Naive thymus-derived CD8-positive, alpha-beta T cell (primary cell): ENCODE measurements at regions not wholly inside any gene's neighbourhood (a gene's known extent, or its start where the extent isn't known, plus 50 kb on each side); places are given as distances from the start of the nearest gene placed in this dataset.

Experiments
- ATAC-seq, 2 donors: fragments of 150-1000 bp; cut with Tn5 transposase in 1 of 2; sonication (Bioruptor Pico), chemical (Tn5 transposase) in 1 of 2; 1 replicate in 1 of 2; 2 replicates in 1 of 2; pipeline ENCODE4 v1.10.0; 2021; ENCODE audit warnings: mild to moderate bottlenecking in 2 of 2, moderate library complexity in 2 of 2
- POLR2A ChIA-PET: fragments of 350-600 bp; sonication (Branson Sonifier 250); formaldehyde crosslinking; loops from one replicate; lab custom pipeline; 2021; ENCODE audit warnings: antibody characterized with exemption; lab: Charles Lee
- DNase-seq, 10 donors: peaks; one replicate each; pipeline versions ENCODE4 v3.0.0 to v3.0.0-alpha.2; 2020 to 2022
- H3K27ac Mint-ChIP-seq, 10 donors: one replicate each; pipeline ENCODE4 v1.8.0; 2020 to 2022; ENCODE audit warnings: mild to moderate bottlenecking in 10 of 10, mixed read lengths in 10 of 10, moderate library complexity in 4 of 10, inconsistent platforms in 1 of 10
- H3K27me3 Mint-ChIP-seq, 5 donors: one replicate each; pipeline ENCODE4 v1.8.0; 2021 to 2022; ENCODE audit warnings: mixed read lengths in 5 of 5
- H3K36me3 Mint-ChIP-seq, 3 donors: one replicate each; pipeline ENCODE4 v1.8.0; 2020 to 2022; ENCODE audit warnings: mixed read lengths in 3 of 3, mild to moderate bottlenecking in 2 of 3, inconsistent platforms in 1 of 3
- H3K4me1 Mint-ChIP-seq, 4 donors: one replicate each; pipeline ENCODE4 v1.8.0; 2021 to 2022; ENCODE audit warnings: mixed read lengths in 4 of 4
- H3K4me3 Mint-ChIP-seq, 10 donors: one replicate each; pipeline ENCODE4 v1.8.0; 2020 to 2022; ENCODE audit warnings: mild to moderate bottlenecking in 10 of 10, mixed read lengths in 10 of 10, moderate library complexity in 6 of 10, inconsistent platforms in 1 of 10
- H3K9me3 Mint-ChIP-seq, 9 donors: one replicate each; pipeline ENCODE4 v1.8.0; 2020 to 2022; ENCODE audit warnings: mixed read lengths in 9 of 9, mild to moderate bottlenecking in 3 of 9, inconsistent platforms in 1 of 9, moderate library complexity in 1 of 9

DNA sequence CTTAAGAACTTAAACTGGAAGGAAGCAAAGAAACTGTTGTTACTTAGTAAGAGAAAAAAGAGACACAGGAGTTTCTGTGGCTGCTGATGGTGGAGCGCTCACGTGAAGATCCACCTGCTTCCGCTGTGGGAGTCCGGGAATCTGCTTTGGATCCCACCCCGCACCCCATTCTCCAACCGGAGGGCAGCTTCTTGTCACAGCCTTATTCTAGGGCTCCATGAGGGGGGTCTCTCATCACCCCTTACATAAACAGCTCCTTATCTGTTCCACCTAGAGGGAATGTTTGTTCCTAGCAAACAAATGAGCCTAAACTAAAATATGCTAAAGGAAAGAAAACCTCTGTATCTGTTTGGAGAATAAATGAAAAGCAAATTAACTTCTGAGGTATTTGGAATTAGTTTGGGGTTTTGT is 280.5 kb downstream of the QKI start:
- Mint-ChIP-seq H3K27me3 (peaks cover 8 to 48% (median 28%) of the 10 kb centered on the region in 5 donors), H3K27ac (no peak overlapping the region), H3K4me3 (no peak overlapping the region), H3K4me1 (peaks cover 0 to 3% (median 0%) of the 10 kb centered on the region in 4 donors), H3K9me3 (no peaks in the 10 kb centered on the region), H3K36me3 (no peaks in the 10 kb centered on the region)
- DNase-seq, result no peak
- POLR2A ChIA-PET, result no interaction called here
- ATAC-seq, result no peak

DNA sequence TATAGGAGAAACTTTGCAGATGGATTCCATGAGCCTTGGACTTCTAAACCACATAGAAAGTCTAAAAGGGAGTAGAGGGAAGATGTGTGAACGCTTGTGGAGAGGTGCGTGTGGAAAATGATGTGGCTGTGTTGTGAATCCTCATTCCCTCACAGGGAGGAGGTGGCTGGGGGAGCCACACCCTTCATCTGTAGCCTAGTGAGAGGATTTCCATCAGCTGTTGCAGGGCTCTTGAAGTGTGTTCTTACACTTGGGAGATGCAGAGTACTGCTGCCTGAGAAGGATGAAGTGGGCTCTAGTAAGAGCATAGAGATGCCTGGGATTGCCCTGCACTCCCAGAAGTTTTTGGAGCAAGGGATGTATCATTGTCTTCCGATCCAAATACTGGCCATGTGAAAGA is 279.6 kb downstream of the QKI start:
- POLR2A ChIA-PET, result no interaction called here
- H3K27ac Mint-ChIP-seq, result no peak overlapping the region
- ATAC-seq (no peak), DNase-seq (no peak)
- H3K4me1 Mint-ChIP-seq, result peaks cover 0 to 3% (median 0%) of the 10 kb centered on the region in 4 donors
- H3K36me3 Mint-ChIP-seq, result no peaks in the 10 kb centered on the region
- H3K27me3 Mint-ChIP-seq, result peaks cover 8 to 45% (median 22%) of the 10 kb centered on the region in 5 donors
- H3K4me3 Mint-ChIP-seq, result no peak overlapping the region
- H3K9me3 Mint-ChIP-seq, result no peaks in the 10 kb centered on the region

DNA sequence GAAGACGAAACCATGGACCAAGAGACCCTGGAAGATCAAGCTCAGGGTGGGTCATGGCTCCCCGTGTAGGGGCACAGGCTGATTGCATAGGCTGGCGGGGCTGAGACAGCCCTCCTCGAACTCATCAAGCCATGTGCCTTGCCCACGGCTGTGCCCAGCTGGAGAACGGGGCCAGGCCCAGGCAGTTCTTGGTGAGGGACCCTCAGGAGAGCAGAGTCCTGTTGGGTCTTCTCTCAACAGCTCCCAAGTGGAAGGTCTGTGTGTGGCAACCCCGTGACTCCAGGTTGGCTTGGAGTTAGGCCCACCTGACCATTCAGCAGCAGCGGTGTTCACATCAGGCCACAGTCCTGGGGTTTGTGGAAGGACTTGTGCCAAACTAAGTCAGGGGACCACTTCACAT is 276.5 kb downstream of the QKI start:
- Mint-ChIP-seq H3K36me3 (no peaks in the 10 kb centered on the region), H3K27ac (no peak overlapping the region), H3K9me3 (no peaks in the 10 kb centered on the region), H3K4me3 (no peak overlapping the region), H3K4me1 (no peaks in the 10 kb centered on the region), H3K27me3 (peaks cover 7 to 41% (median 19%) of the 10 kb centered on the region in 5 donors)
- ATAC-seq (no peak), DNase-seq (no peak)
- POLR2A ChIA-PET, result no interaction called here

DNA sequence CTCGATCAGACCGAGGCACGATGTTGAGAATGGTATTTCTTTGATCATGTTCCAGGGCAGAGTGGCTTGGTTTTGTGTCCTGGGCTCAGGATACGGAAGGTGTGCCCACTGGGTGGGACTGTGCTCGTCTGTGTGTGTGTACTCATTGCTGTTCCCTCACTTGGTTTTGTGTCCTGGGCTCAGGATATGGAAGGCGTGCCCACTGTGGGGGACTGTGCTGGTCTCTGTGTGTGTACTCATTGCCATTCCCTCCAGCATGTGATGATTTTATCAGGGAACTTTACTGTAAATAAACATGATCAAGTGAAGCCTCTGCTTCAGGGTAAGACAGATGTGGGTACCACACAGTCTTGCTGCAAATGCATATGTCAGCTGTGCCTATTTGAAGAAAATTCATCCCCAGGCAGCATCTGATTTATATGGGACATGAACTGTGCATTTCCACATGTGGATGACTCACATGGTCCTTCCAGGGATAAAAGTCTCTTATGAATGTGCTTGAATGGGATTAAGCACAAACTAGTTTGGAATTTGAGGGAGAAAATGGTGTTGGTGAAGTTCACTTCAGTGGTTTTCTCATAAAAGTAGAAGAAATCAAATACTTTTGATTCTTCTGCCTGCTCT is 274.3 kb downstream of the QKI start:
- H3K36me3 Mint-ChIP-seq, result peaks cover 0 to 2% (median 0%) of the 10 kb centered on the region in 3 donors
- ATAC-seq, result no peak
- no peak overlapping the region for H3K4me3 Mint-ChIP-seq
- POLR2A ChIA-PET, result no interaction called here
- H3K27me3 Mint-ChIP-seq, result peaks cover 8 to 42% (median 12%) of the 10 kb centered on the region in 5 donors
- peaks cover 0 to 5% (median 2%) of the 10 kb centered on the region in 9 donors for H3K9me3 Mint-ChIP-seq
- DNase-seq, result no peak
- H3K27ac Mint-ChIP-seq, result peak overlapping the region in 1 of 10 donors; percentile 25
- peaks cover 0 to 9% (median 0%) of the 10 kb centered on the region in 4 donors for H3K4me1 Mint-ChIP-seq

DNA sequence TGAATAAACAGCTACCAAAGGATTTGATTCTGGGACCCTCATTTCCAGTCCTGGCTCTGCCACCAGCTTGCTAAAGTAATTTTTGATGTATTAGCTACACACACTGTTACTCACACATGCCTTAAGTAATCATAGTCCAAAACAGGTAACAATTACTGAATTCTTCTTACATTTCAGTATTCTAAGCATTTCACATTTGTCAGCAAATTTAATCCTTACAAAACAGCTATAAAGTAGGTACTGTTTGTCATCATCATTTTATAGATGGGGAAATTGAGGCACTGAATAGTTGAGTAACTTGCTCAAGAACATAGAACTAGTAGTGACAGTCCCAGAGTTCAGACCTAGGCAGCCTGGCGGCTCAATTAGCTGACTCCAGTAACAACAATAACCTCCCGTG is 272.6 kb downstream of the QKI start:
- Mint-ChIP-seq H3K27ac (no peak overlapping the region), H3K36me3 (peaks cover 0 to 4% (median 0%) of the 10 kb centered on the region in 3 donors), H3K9me3 (peaks cover 3 to 15% (median 6%) of the 10 kb centered on the region in 9 donors), H3K27me3 (peaks cover 8 to 40% (median 16%) of the 10 kb centered on the region in 5 donors), H3K4me1 (peaks cover 0 to 9% (median 0%) of the 10 kb centered on the region in 4 donors), H3K4me3 (no peak overlapping the region)
- POLR2A ChIA-PET, result no interaction called here
- ATAC-seq (no peak), DNase-seq (no peak)

DNA sequence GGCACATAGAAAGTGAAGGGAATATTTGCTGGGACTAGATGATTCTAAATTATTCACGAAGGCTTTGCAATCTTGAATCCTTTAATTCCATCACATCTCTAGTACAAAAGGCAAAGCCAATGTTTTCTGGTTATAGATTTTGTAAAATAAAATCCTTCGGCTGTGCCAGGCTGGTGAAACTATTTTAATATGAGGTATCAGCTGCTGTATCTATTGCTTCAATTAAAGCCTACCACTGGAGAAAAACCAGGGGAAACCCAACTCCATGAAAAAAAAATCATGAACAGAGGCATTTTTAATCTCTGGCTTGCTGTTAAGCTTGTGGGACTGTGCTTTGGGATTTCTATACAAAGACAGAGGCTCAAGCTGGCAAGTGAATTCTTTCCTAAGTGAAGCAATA is 271.8 kb downstream of the QKI start:
- no peak for ATAC-seq
- Mint-ChIP-seq H3K4me3 (no peak overlapping the region), H3K36me3 (peaks cover 0 to 4% (median 0%) of the 10 kb centered on the region in 3 donors), H3K27me3 (peaks cover 8 to 40% (median 16%) of the 10 kb centered on the region in 5 donors), H3K27ac (no peak overlapping the region), H3K9me3 (peaks cover 3 to 15% (median 6%) of the 10 kb centered on the region in 9 donors), H3K4me1 (peaks cover 0 to 9% (median 0%) of the 10 kb centered on the region in 4 donors)
- POLR2A ChIA-PET, result no interaction called here
- no peak for DNase-seq

DNA sequence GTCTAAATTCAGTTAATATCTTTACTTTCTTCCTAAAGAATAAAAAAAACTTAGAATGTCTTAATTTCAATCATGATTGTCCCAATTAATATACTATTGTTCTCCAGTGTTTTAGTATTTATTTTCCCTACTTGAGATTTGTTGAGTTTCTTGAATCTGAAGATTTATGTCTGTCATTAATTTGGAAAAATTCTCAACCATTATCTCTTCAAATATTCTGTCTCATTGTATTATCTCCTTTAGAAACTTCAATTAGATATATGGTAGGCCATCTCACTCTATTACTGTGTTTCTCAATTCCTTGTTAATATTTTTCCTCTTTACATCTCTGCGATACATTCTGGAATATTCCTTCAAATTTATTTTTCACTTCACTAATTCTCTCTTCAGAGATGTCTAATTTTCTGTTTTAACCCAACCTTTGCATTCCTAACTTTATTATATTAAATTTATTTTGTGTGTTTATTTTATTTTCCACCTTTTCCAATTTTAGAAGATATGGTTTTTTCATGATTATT is 268.6 kb downstream of the QKI start:
- no peak overlapping the region for H3K27ac Mint-ChIP-seq
- no peak overlapping the region for H3K4me3 Mint-ChIP-seq
- no peak for ATAC-seq

DNA sequence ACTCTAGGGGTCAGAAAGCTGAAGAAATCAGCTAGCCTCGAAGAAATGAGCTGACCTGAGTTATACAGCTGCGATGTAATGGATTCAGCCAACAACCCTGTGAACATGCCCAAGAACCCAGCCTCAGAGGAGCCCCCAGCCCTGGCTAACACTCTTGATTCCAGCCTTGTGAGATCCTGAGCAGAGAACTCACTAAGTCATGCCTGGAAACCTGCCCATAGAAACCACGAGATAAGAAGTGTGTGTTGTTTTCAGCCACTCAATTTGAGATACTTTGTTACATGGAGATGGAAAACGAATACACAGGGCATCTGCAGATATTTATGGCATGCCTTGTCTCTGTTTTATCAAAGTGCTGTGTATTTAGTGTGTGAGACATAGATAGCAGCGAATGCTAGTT is 265.2 kb downstream of the QKI start:
- no peak overlapping the region for H3K27ac Mint-ChIP-seq
- peaks cover 0 to 7% (median under 1%) of the 10 kb centered on the region in 4 donors for H3K4me1 Mint-ChIP-seq
- DNase-seq, result no peak
- no peak for ATAC-seq
- no peak overlapping the region for H3K4me3 Mint-ChIP-seq
- POLR2A ChIA-PET, result no interaction called here
- H3K27me3 Mint-ChIP-seq, result peaks cover 0 to 20% (median 14%) of the 10 kb centered on the region in 5 donors
- H3K9me3 Mint-ChIP-seq, result peaks cover 3 to 15% (median 6%) of the 10 kb centered on the region in 9 donors
- H3K36me3 Mint-ChIP-seq, result peaks cover 0 to 4% (median 0%) of the 10 kb centered on the region in 3 donors

More for the DNA sequence above, 268.6 kb downstream of the QKI start:
- Mint-ChIP-seq H3K36me3 (peaks cover 0 to 4% (median 0%) of the 10 kb centered on the region in 3 donors), H3K4me1 (peaks cover 0 to 10% (median 0%) of the 10 kb centered on the region in 4 donors), H3K27me3 (peaks cover 3 to 31% (median 20%) of the 10 kb centered on the region in 5 donors), H3K9me3 (peaks cover 3 to 15% (median 6%) of the 10 kb centered on the region in 9 donors)
- POLR2A ChIA-PET, result no interaction called here
- DNase-seq, result no peak

DNA sequence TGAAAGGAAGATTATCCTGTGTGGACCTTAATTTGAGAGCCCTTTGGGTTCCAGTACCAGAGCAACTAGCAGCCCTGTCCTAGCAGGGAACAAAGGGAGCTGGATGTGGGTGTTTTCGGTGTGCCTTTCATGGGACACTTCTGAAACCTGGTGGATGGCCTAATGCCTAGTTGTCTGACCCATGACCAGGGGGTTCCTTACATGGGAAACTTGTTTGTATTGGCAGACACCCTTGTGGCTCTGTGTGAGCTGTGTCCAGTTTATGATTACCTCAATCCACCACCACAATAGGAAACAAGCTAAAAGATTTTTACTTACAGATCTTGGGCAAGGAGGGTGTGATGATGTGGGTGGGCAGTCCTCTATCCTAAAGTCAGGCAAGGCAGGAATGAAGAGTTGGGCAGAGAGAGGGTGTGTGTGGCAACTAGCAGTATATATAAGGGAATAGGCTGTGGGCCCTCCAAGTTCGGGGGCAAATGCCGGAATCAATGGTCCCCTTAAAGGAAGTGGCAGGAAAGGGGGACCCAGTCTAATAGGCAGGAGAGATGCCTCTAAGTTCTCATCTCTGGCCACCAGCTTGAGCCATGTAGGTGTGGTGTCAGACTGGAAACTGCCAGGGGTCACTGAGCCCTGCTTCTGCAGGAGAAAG is 264.6 kb downstream of the QKI start:
- POLR2A ChIA-PET, result no interaction called here
- DNase-seq, result no peak
- Mint-ChIP-seq H3K4me3 (no peak overlapping the region), H3K27me3 (peaks cover 3 to 20% (median 13%) of the 10 kb centered on the region in 5 donors), H3K9me3 (peaks cover 3 to 15% (median 6%) of the 10 kb centered on the region in 9 donors), H3K4me1 (peaks cover 0 to 1% (median under 1%) of the 10 kb centered on the region in 4 donors), H3K36me3 (peaks cover 0 to 4% (median 0%) of the 10 kb centered on the region in 3 donors), H3K27ac (no peak overlapping the region)
- ATAC-seq, result no peak

DNA sequence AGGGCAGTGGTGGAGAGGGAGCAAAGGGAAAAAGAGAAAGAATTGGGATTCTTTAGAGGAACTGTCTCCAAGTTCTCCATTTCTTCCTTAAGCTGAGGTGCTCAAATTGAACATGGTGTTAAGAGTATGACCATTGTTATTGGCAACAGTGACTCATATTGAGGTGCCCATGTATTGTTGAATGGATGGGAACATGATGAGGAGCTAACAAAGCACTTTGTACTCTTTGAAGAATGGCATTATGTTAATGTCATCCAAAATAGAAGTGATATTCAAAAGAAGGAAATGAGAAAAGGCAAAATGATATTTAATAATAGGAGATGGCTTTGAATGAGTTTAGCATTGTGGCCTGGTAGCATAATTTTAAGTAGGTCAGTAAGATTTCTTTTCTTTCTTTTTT is 261.1 kb downstream of the QKI start:
- POLR2A ChIA-PET, result no interaction called here
- Mint-ChIP-seq H3K4me3 (no peak overlapping the region), H3K4me1 (peaks cover 0 to 3% (median under 1%) of the 10 kb centered on the region in 4 donors), H3K27me3 (peaks cover 3 to 13% (median 7%) of the 10 kb centered on the region in 5 donors), H3K36me3 (no peaks in the 10 kb centered on the region), H3K27ac (no peak overlapping the region), H3K9me3 (no peaks in the 10 kb centered on the region)
- ATAC-seq (no peak), DNase-seq (no peak)

DNA sequence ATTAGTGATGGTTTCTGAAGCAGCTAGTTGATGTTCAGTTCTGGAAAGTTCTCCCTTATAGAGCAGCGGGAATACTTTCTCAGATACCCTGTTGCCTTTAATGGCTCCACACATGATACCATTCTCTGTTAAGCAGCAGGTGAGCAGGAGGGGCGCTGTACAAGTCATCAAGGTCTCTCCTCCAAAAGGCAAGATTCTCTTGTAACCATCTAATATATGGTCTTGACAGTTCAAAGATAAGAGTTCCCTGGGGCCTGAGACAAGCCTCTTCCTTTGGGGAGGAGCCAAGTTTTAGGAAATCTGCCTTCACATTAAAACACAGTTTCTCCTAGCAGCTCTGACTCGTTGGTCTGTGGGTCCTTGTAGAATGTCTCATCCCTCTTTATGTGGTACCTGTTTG is 258.2 kb downstream of the QKI start:
- POLR2A ChIA-PET, result no interaction called here
- Mint-ChIP-seq H3K36me3 (no peaks in the 10 kb centered on the region), H3K4me1 (peaks cover 2 to 24% (median 4%) of the 10 kb centered on the region in 4 donors), H3K27me3 (peaks cover 2 to 13% (median 3%) of the 10 kb centered on the region in 5 donors), H3K9me3 (no peaks in the 10 kb centered on the region), H3K4me3 (no peak overlapping the region), H3K27ac (no peak overlapping the region)
- DNase-seq (no peak), ATAC-seq (no peak)

DNA sequence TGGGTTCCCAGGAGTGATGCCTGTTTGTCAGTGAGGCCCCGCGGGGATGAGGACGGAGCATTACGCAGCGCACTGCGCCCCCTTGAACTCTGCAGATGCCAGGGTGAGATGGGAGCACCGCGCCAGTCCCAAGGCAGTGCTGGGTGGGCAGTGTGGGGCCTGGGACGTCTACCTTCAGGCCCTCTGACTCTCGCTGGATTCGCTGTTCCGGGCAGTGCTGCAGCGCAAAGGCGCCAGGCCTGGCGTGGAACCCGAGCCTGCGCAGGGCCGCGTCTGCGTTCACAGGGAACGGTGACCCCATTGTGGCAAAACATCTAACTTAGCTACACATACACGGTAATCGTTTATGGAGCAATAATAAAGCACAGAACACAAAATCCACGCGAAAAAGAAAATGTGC is 257.3 kb downstream of the QKI start:
- Mint-ChIP-seq H3K4me3 (no peak overlapping the region), H3K36me3 (no peaks in the 10 kb centered on the region), H3K9me3 (no peaks in the 10 kb centered on the region), H3K4me1 (peaks cover 9 to 33% (median 12%) of the 10 kb centered on the region in 4 donors), H3K27ac (no peak overlapping the region), H3K27me3 (peaks cover 2 to 13% (median 3%) of the 10 kb centered on the region in 5 donors)
- no peak for DNase-seq
- ATAC-seq, result no peak
- POLR2A ChIA-PET, result no interaction called here

DNA sequence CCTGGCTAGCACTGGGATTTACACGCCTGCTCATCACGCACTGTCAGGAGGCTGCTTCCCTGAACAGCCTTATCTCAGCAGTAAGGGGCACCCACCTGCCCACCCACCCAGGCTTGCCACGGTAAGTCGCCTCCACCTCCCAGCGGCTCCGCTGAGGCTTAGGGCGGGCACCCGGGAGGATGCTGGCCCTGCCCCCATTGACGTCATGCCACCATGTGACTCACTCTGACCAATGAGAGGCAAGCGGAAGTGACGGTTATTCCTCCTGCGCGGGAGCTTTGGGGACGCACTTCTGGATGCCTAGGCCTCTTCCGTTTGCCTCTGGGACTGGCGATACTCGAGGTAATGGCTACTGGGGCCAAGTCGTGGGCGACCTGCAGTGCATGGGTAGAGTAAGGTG is 256.8 kb downstream of the QKI start:
- ATAC-seq, result no peak
- H3K27me3 Mint-ChIP-seq, result peaks cover 2 to 13% (median 3%) of the 10 kb centered on the region in 5 donors
- DNase-seq, result no peak
- POLR2A ChIA-PET, result no interaction called here
- no peaks in the 10 kb centered on the region for H3K9me3 Mint-ChIP-seq
- peaks cover 9 to 38% (median 13%) of the 10 kb centered on the region in 4 donors for H3K4me1 Mint-ChIP-seq
- H3K36me3 Mint-ChIP-seq, result no peaks in the 10 kb centered on the region
- no peak overlapping the region for H3K4me3 Mint-ChIP-seq
- H3K27ac Mint-ChIP-seq, result no peak overlapping the region
